OCI-M1 (cell line): ENCODE measurements at regions not wholly inside any gene's neighbourhood (a gene's known extent, or its start where the extent isn't known, plus 50 kb on each side); places are given as distances from the start of the nearest gene placed in this dataset.

Experiments used
- DNase-seq: peaks from one replicate; lab custom pipeline; 2025; lab: John Stamatoyannopoulos, UW

DNA sequence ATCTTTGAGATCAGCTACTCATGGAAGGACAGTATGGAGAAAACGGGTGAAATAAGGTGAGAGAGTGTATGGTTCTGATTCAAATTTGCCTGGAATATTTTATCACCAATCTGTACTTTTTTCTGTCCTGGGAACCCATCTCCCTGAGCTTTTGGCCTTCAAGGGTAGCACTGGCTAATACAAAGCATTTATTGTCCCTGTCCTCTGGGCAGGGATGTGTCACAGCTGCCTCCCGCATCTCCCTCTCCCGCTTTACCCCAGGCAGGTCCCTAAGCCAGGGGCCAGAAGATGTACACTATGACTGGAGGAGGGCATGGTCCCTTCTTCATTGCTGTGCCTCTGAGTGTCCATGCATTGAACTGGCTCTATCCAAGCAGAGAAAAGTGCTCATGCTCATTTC is 201.7 kb upstream of the CHRNA7 start:
- no peak for DNase-seq

DNA sequence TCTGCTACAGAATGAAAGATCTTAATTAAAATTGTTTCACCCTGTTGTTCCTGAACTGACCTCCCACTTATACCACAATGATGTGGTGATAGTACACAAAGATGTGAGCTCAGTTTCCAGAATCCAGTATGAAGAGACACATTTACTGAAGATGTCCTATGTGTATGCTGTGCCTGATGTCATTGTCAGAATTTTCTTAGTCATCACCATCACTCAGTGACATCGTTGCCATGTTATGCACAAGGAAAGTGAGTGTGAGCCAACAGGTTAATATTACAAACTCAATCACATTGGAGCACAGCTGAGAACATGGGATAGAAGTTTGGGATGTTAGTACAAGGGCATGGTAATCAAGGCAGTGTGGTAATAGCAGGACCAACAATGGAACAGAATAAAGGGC is 199.7 kb upstream of the CHRNA7 start:
- no peak for DNase-seq

GRCh38 chr15:31831596-31831995 is 198.7 kb upstream of the CHRNA7 start:
- no peak for DNase-seq

- DNase-seq, result no peak
Observed at GRCh38 chr15:31834654-31835053, 195.7 kb upstream of the CHRNA7 start.

GRCh38 chr15:31839388-31839787 is 190.9 kb upstream of the CHRNA7 start:
- no peak for DNase-seq

- no peak for DNase-seq
Observed at GRCh38 chr15:31840849-31841476, 189.4 kb upstream of the CHRNA7 start.

DNA sequence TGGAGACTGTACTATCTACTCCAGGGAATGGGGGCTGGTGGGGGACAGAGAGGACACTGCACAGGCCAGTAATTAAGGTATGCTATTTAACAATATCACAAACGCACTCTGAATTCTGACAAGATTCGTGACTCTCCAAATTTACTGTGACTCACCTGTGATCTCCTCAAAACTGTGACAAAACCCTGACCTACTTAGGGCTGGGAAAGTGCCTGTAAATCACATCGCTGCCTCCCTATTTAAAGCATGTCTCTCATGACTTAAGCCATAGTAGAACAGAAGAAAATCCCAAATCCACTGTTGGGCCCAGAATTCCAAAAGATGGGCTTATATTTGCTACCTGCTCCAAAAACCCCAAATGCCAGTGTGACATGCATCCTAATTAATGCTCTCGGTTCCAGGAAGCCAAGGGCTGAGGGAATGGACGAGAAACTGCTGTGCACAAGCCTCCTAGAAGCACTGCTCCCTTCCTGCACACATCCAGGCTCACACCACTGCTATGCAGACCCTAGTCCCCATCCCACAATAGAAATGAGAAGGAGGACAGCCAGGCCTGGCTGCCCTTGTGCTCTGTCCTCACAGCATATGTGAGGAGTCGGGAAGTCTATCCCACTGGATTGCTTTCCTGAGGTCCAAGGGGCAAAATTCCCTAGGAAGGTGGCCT is 187.7 kb upstream of the CHRNA7 start:
- DNase-seq, result no peak

- DNase-seq, result no peak
Observed at GRCh38 chr15:31843426-31844055, 186.8 kb upstream of the CHRNA7 start.

GRCh38 chr15:31845791-31846190 is 184.5 kb upstream of the CHRNA7 start:
- DNase-seq, result no peak

DNA sequence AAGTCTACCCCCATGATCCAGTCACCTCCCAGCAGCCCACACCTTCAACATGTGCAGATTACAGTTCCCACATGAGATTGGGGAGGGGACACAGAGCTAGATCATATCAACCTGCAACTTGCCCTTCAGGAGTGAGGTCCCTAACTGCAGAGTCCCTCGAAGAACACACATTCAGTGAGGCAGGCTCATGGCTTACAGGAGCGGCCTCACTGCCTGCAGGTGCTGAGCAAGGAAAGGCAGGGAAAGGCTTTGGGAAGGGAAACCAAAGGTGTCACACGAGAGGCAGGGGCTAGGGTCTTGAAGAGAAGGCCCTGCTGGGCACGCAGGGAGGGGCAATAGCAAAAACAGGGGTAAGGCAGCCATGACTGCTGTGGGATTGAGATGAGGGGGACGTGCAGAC is 182.4 kb upstream of the CHRNA7 start:
- no peak for DNase-seq

GRCh38 chr15:31848621-31849020 is 181.7 kb upstream of the CHRNA7 start:
- DNase-seq, result no peak

DNA sequence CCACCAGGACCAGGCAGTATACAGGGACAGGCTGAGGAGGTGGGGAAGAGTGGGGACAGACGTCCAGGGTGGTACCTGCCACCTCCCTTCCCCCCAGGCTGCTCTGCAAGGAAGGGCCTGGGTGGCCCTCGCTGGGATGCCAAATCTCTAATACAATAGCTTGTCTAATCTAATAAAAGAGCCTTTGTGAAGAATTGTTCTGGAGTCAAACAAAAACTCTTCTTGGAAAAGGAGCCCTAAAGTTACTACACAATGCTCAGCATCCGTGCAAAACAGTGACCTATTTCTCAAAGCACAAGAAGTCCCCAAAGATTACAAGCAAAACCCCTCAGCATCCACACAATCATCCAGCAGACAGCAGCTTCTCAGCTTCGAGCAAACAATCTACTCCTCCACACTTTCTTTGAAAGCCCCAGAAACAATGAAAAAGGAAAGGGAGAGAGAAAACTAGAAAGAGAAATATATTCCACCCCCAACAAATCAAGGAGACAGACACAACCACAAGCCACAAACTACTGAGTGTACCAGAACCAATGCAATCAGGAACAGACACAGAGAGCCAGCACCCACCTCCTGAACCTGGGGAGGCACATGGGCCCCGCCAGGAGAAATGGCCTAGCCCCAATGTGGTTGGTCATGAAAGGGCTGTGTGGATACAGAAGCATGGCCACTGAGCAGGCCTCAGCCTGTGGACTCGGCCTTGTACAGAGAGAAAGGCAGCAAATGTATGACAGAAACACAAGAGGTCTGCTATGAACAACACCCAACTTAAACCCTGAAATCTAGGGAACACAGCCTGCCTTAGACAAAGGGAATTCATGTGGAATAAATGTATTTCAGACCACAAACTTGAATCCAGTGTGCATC is 177.1 kb upstream of the CHRNA7 start:
- no peak for DNase-seq

GRCh38 chr15:31856581-31856980 is 173.7 kb upstream of the CHRNA7 start:
- no peak for DNase-seq

- no peak for DNase-seq
Observed at GRCh38 chr15:31857194-31857593, 173.1 kb upstream of the CHRNA7 start.

DNA sequence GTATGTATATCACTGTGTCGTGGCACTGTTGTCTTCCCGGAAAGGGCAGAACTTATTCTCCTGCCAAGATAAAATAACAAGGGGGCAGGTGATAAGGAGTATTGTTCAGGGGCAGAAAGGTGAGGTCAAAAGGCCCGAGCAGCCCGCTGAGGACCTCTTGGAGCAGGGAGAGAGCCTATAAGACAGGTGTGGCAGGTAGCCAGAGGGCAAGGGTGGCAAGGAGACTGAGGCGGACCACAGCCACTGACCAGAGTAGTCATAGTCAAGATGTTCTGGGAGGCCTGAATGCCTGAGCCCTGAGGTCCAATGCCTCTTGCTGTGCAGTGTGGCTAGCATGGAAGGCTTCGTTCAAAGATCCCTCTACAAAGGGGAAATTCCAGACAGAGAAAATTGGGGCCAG is 172.3 kb upstream of the CHRNA7 start:
- no peak for DNase-seq

GRCh38 chr15:31866248-31866647 is 164.1 kb upstream of the CHRNA7 start:
- no peak for DNase-seq

- peak; percentile 67 for DNase-seq
Observed at GRCh38 chr15:31867536-31868442, 162.5 kb upstream of the CHRNA7 start.

DNA sequence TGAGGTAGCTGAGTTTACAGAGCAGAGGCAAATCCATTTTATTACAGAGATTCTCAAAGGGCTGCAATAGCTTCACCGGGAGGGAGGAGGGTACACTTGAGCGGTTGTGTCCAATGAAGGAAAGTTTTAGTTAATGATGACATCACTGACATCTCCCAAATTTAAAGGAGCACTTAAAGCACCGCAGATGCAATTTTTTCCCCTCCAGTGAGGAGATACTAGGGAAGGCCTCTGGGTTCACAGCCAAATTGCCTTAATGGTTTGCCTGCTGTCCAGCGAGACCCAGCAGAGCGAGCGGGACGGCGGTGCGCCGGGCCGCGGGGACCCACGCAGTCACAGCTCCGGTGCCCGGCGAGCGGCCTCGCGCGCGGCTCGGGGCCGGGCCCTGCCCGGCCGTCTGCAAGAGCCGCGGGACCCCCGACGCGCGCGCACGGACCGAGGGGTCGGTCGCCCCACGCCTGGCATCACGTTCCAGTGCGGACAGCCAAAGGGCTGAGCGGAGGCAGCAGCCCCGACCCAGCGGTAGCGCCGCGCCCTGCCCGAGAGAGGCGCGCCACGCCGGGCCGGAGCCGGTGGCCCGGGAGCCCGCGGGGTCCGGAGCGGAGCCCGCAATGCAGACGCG is 160.5 kb upstream of the CHRNA7 start:
- DNase-seq, result no peak

GRCh38 chr15:31870328-31871165 is 159.8 kb upstream of the CHRNA7 start, which contains the start of gene OTUD7A:
OTUD7A (minus strand) TSS chr15:31870673.
- peak; percentile 74 for DNase-seq
